B cell (primary cell): ENCODE measurements at regions not wholly inside any gene's neighbourhood (a gene's known extent, or its start where the extent isn't known, plus 50 kb on each side); places are given as distances from the start of the nearest gene placed in this dataset.

Source experiments
- ATAC-seq: fragments of 200-7000 bp; cut with Tn5 transposase; one replicate; pipeline ENCODE4 v1.10.0; 2021; ENCODE audit warnings: low read depth, mild to moderate bottlenecking, moderate number of reproducible peaks, moderate library complexity
- CTCF ChIA-PET: fragments of 350-600 bp; sonication (Branson Sonifier 250); formaldehyde crosslinking; loops from one replicate; lab custom pipeline; 2021; ENCODE audit warnings: antibody characterized with exemption, inconsistent platforms; lab: Charles Lee
- POLR2A ChIA-PET: fragments of 350-600 bp; sonication (Branson Sonifier 250); formaldehyde crosslinking; loops from one replicate; lab custom pipeline; 2021; ENCODE audit warnings: antibody characterized with exemption; lab: Charles Lee
- DNase-seq: peaks from one replicate; pipeline ENCODE4 v3.0.0; 2013
- H2AFZ ChIP-seq: 2 replicates; pipeline ENCODE4 v1.6.1; 2012; ENCODE audit warnings: mild to moderate bottlenecking, low read depth, low read length; ENCODE audit not compliant: insufficient read depth, poor library complexity, severe bottlenecking
- H3K27ac ChIP-seq, 2 donors: 1 replicate in 1 of 2; 2 replicates in 1 of 2; pipeline ENCODE4 v1.5.1; 2012 to 2013; ENCODE audit warnings: low read length in 2 of 2, mild to moderate bottlenecking in 2 of 2, moderate library complexity in 1 of 2
- H3K27me3 ChIP-seq, 4 experiments: fragments of 200-600 bp in 1 of 4; sonication (generic) in 1 of 4; replicated peaks in 1 of 4; 1 replicate in 2 of 4; 2 replicates in 2 of 4; pipeline versions ENCODE4 v1.6.1 to v1.7.0; 2013 to 2016; ENCODE audit warnings: low read length in 3 of 4, mild to moderate bottlenecking in 2 of 4, mixed read lengths in 1 of 4, moderate library complexity in 1 of 4; ENCODE audit not compliant: insufficient read depth in 4 of 4, control insufficient read depth in 3 of 4; ENCODE audit errors: control extremely low read depth in 1 of 4
- H3K36me3 ChIP-seq, 2 experiments: replicated peaks in 1 of 2; 1 replicate in 1 of 2; 2 replicates in 1 of 2; pipeline versions ENCODE4 v1.6.1 to v1.7.1; 2013; ENCODE audit warnings: low read length in 1 of 2; ENCODE audit not compliant: insufficient read depth in 2 of 2, control insufficient read depth in 1 of 2; ENCODE audit errors: control extremely low read depth in 1 of 2, extremely low read depth in 1 of 2
- H3K4me1 ChIP-seq, 2 donors: fragments of 200-600 bp in 1 of 2; sonication (generic) in 1 of 2; 1 replicate in 1 of 2; 2 replicates in 1 of 2; pipeline versions ENCODE4 v1.5.1 to v1.6.1; 2013 to 2017; ENCODE audit warnings: low read length in 2 of 2; ENCODE audit not compliant: control insufficient read depth in 2 of 2, insufficient read depth in 2 of 2
- H3K4me2 ChIP-seq: replicated peaks from 2 replicates; pipeline ENCODE3; 2012; ENCODE audit warnings: mild to moderate bottlenecking, low read depth, low read length; ENCODE audit not compliant: poor library complexity, severe bottlenecking
- H3K4me3 ChIP-seq, 5 experiments: fragments of 200-600 bp in 1 of 5; sonication (generic) in 1 of 5; 1 replicate in 3 of 5; 2 replicates in 2 of 5; pipeline versions ENCODE4 v1.5.1 to v1.7.0; 2011 to 2016; ENCODE audit warnings: low read length in 4 of 5, mild to moderate bottlenecking in 4 of 5, low read depth in 2 of 5, control low read depth in 1 of 5, moderate library complexity in 1 of 5; ENCODE audit not compliant: insufficient read depth in 1 of 5; ENCODE audit errors: control extremely low read depth in 1 of 5, extremely low read depth in 1 of 5
- H3K79me2 ChIP-seq: fragments of 200-600 bp; sonication (generic); one replicate; pipeline ENCODE4 v1.6.0; 2016; ENCODE audit warnings: low read length; ENCODE audit not compliant: control insufficient read depth, insufficient read depth
- H3K9ac ChIP-seq: fragments of 200-600 bp; sonication (generic); 2 replicates; pipeline ENCODE4 v1.6.1; 2017; ENCODE audit warnings: mild to moderate bottlenecking, low read length, moderate library complexity
- H3K9me3 ChIP-seq, 3 donors: one replicate each; pipeline versions ENCODE4 v1.6.1 to v1.7.1; 2013; ENCODE audit warnings: low read length in 2 of 3; ENCODE audit not compliant: control insufficient read depth in 2 of 3, insufficient read depth in 1 of 3; ENCODE audit errors: control extremely low read depth in 1 of 3
- H4K20me1 ChIP-seq: 2 replicates; pipeline ENCODE4 v1.6.0; 2012; ENCODE audit warnings: mild to moderate bottlenecking, low read length; ENCODE audit not compliant: insufficient read depth, control insufficient read depth, poor library complexity, severe bottlenecking
- H3K27ac Mint-ChIP-seq: one replicate; pipeline ENCODE4 v1.8.0; 2021; ENCODE audit warnings: mixed read lengths
- H3K27me3 Mint-ChIP-seq: one replicate; pipeline ENCODE4 v1.8.0; 2021; ENCODE audit warnings: mixed read lengths
- H3K4me1 Mint-ChIP-seq: one replicate; pipeline ENCODE4 v1.8.0; 2021; ENCODE audit warnings: mixed read lengths
- H3K4me3 Mint-ChIP-seq: one replicate; pipeline ENCODE4 v1.8.0; 2021; ENCODE audit warnings: mixed read lengths
- H3K9me3 Mint-ChIP-seq: one replicate; pipeline ENCODE4 v1.8.0; 2022; ENCODE audit warnings: mixed read lengths; ENCODE audit not compliant: insufficient read depth
- CTCF ChIP-seq: fragments of 200-600 bp; IDR thresholded peaks from one replicate; pipeline ENCODE4 v1.8.0; 2022; ENCODE audit warnings: antibody characterized with exemption, mild to moderate bottlenecking
- EZH2 ChIP-seq: IDR thresholded peaks from 2 replicates; pipeline ENCODE4 v1.6.1; 2012; ENCODE audit warnings: borderline replicate concordance, low read depth, mild to moderate bottlenecking, moderate library complexity, low read length; ENCODE audit not compliant: insufficient read depth, poor library complexity, severe bottlenecking
- WGBS: methylation state at CpG from one replicate; pipeline ENCODE4 v1.1.5; 2013; ENCODE audit warnings: missing lambda C conversion rate; ENCODE audit not compliant: insufficient coverage; 5-methylcytosine and 5-hydroxymethylcytosine counted together
- intact Hi-C: fragments of 100-400 bp; cut with micrococcal nuclease; formaldehyde crosslinking; loops from one replicate; pipeline ENCODE4 v1.10.0; 2022

DNA sequence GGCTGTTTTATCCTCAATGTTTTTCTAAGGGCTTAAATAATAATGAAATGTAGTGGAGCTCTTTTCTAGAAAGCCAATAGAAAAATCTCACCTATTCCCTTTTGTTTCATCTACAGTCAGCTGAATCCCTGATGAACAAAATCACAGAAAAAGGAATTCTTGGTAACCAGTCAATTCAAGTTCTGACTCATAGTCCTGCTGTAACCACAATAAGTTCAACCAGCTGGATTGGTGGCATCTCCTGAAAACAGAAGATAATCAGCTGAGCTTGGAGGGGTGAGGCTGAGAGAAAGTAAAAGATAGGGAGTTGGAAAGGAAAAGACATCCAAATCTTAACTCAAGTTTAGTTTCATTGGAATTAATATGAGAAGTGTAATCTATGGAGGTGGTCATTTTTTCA, 772.1 kb downstream of the CCSER2 start:
- H3K27me3 Mint-ChIP-seq = no peaks in the 10 kb centered on the region
- Histone ChIP-seq H3K27me3 (no peaks in the 10 kb centered on the region), H3K27ac (no peak overlapping the region), H3K9ac (no peak overlapping the region), H3K4me3 (no peak overlapping the region), H3K36me3 (no peaks in the 10 kb centered on the region), H4K20me1 (no peaks in the 10 kb centered on the region), H3K9me3 (no peaks in the 10 kb centered on the region), H3K4me2 (no peak overlapping the region), H3K79me2 (no peaks in the 10 kb centered on the region), H3K4me1 (no peaks in the 10 kb centered on the region), H2AFZ (no peak overlapping the region)
- no peak overlapping the region for H3K4me3 Mint-ChIP-seq
- intact Hi-C loops = no loop called here
- TF ChIP-seq EZH2 (no peak), CTCF (no peak)
- no peak for ATAC-seq
- DNase-seq = no peak
- ChIA-PET CTCF (no interaction called here), POLR2A (no interaction called here)
- H3K4me1 Mint-ChIP-seq = no peaks in the 10 kb centered on the region
- no peak overlapping the region for H3K27ac Mint-ChIP-seq
- H3K9me3 Mint-ChIP-seq = peaks cover 2% of the 10 kb centered on the region

- intact Hi-C loops = no loop called here
- Histone ChIP-seq H3K4me2 (no peak overlapping the region), H3K79me2 (no peaks in the 10 kb centered on the region), H3K27ac (no peak overlapping the region), H2AFZ (no peak overlapping the region), H3K9me3 (peaks cover 0 to 3% (median 0%) of the 10 kb centered on the region in 3 donors), H4K20me1 (no peaks in the 10 kb centered on the region), H3K36me3 (no peaks in the 10 kb centered on the region), H3K4me1 (no peaks in the 10 kb centered on the region), H3K9ac (no peak overlapping the region), H3K4me3 (no peak overlapping the region), H3K27me3 (no peaks in the 10 kb centered on the region)
- Mint-ChIP-seq H3K4me3 (no peak overlapping the region), H3K27me3 (no peaks in the 10 kb centered on the region), H3K27ac (no peak overlapping the region), H3K4me1 (no peaks in the 10 kb centered on the region), H3K9me3 (no peaks in the 10 kb centered on the region)
- WGBS = 73% methylated on average over 4 of the region's 4 CpGs
- ChIA-PET POLR2A (no interaction called here), CTCF (no interaction called here)
- TF ChIP-seq CTCF = no peak
- no peak for TF ChIP-seq EZH2
- DNase-seq = no peak
- no peak for ATAC-seq
These were observed 777.3 kb downstream of the CCSER2 start for GRCh38 chr10:85105614-85106255.
